Trophoblast cell (in vitro differentiated cells and primary cell): ENCODE measurements at regions not wholly inside any gene's neighbourhood (a gene's known extent, or its start where the extent isn't known, plus 50 kb on each side); places are given as distances from the start of the nearest gene placed in this dataset.

Experiments
- DNase-seq, 2 donors: peaks; one replicate each; pipeline ENCODE4 v3.0.0-alpha.2; 2016
- H2AFZ ChIP-seq: 2 replicates; pipeline ENCODE4 v1.6.1; 2013; ENCODE audit warnings: low read length, moderate library complexity, mild to moderate bottlenecking; ENCODE audit not compliant: insufficient read depth, poor library complexity
- H2AK5ac ChIP-seq: 2 replicates; pipeline ENCODE4 v1.6.1; 2013; ENCODE audit warnings: mild to moderate bottlenecking, low read length
- H2BK120ac ChIP-seq: 2 replicates; pipeline ENCODE4 v1.6.1; 2013; ENCODE audit warnings: low read length, mild to moderate bottlenecking, moderate library complexity; ENCODE audit not compliant: insufficient read depth, poor library complexity
- H2BK12ac ChIP-seq: 2 replicates; pipeline ENCODE4 v1.6.1; 2013; ENCODE audit warnings: mild to moderate bottlenecking, low read length, moderate library complexity
- H2BK5ac ChIP-seq: 2 replicates; pipeline ENCODE4 v1.6.1; 2013; ENCODE audit warnings: low read length, low read depth, moderate library complexity, mild to moderate bottlenecking; ENCODE audit not compliant: poor library complexity
- H3K14ac ChIP-seq: 2 replicates; pipeline ENCODE4 v1.6.1; 2013; ENCODE audit warnings: mild to moderate bottlenecking, low read length
- H3K18ac ChIP-seq: 2 replicates; pipeline ENCODE4 v1.6.1; 2013; ENCODE audit warnings: mild to moderate bottlenecking, low read length
- H3K23ac ChIP-seq: 2 replicates; pipeline ENCODE4 v1.6.1; 2013; ENCODE audit warnings: low read length
- H3K27ac ChIP-seq: 2 replicates; pipeline ENCODE4 v1.5.1; 2013; ENCODE audit warnings: low read depth, mild to moderate bottlenecking, inconsistent platforms, low read length, moderate library complexity
- H3K27me3 ChIP-seq: 2 replicates; pipeline ENCODE4 v1.6.1; 2013; ENCODE audit warnings: inconsistent platforms, mild to moderate bottlenecking, low read length, moderate library complexity; ENCODE audit not compliant: insufficient read depth
- H3K36me3 ChIP-seq, 2 experiments: 1 replicate in 1 of 2; 2 replicates in 1 of 2; pipeline ENCODE4 v1.6.1; 2013; ENCODE audit warnings: low read length in 2 of 2, mild to moderate bottlenecking in 2 of 2, moderate library complexity in 1 of 2; ENCODE audit not compliant: insufficient read depth in 2 of 2, control insufficient read depth in 1 of 2
- H3K4ac ChIP-seq: 2 replicates; pipeline ENCODE4 v1.6.1; 2013; ENCODE audit warnings: low read depth, mild to moderate bottlenecking, low read length, moderate library complexity
- H3K4me1 ChIP-seq, 2 experiments: 1 replicate in 1 of 2; 2 replicates in 1 of 2; pipeline ENCODE4 v1.6.1; 2013; ENCODE audit warnings: low read length in 2 of 2, mild to moderate bottlenecking in 2 of 2, moderate library complexity in 1 of 2; ENCODE audit not compliant: insufficient read depth in 2 of 2, control insufficient read depth in 1 of 2
- H3K4me2 ChIP-seq: 2 replicates; pipeline ENCODE4 v1.6.1; 2013; ENCODE audit warnings: inconsistent platforms, mild to moderate bottlenecking, low read length, moderate library complexity
- H3K4me3 ChIP-seq: 2 replicates; pipeline ENCODE4 v1.5.1; 2013; ENCODE audit warnings: mild to moderate bottlenecking, low read depth, low read length, inconsistent platforms
- H3K79me1 ChIP-seq: one replicate; pipeline ENCODE4 v1.6.1; 2013; ENCODE audit warnings: low read length
- H3K79me2 ChIP-seq: 2 replicates; pipeline ENCODE4 v1.6.1; 2013; ENCODE audit warnings: low read length, mild to moderate bottlenecking; ENCODE audit not compliant: control insufficient read depth, insufficient read depth, poor library complexity
- H3K9ac ChIP-seq: 2 replicates; pipeline ENCODE4 v1.6.1; 2013; ENCODE audit warnings: mild to moderate bottlenecking, low read length
- H3K9me3 ChIP-seq: 2 replicates; pipeline ENCODE4 v1.6.1; 2013; ENCODE audit warnings: low read depth, mild to moderate bottlenecking, control low read depth, inconsistent platforms, low read length; ENCODE audit not compliant: insufficient read depth
- H4K12ac ChIP-seq: 2 replicates; pipeline ENCODE4 v1.6.1; 2013; ENCODE audit warnings: low read depth, mild to moderate bottlenecking, low read length, moderate library complexity
- H4K8ac ChIP-seq: 2 replicates; pipeline ENCODE4 v1.6.1; 2013; ENCODE audit warnings: low read depth, mild to moderate bottlenecking, low read length, moderate library complexity
- H4K91ac ChIP-seq: one replicate; pipeline ENCODE4 v1.6.1; 2013; ENCODE audit warnings: low read depth, mild to moderate bottlenecking, low read length, moderate library complexity
- WGBS: extraction: QIAGEN DNeasy Blood & Tissue Kit; methylation state at CpG from one replicate; pipeline ENCODE4 v1.1.7; 2013; ENCODE audit warnings: missing lambda C conversion rate; ENCODE audit not compliant: insufficient read length, insufficient coverage; ENCODE audit errors: extremely low coverage; 5-methylcytosine and 5-hydroxymethylcytosine counted together

DNA sequence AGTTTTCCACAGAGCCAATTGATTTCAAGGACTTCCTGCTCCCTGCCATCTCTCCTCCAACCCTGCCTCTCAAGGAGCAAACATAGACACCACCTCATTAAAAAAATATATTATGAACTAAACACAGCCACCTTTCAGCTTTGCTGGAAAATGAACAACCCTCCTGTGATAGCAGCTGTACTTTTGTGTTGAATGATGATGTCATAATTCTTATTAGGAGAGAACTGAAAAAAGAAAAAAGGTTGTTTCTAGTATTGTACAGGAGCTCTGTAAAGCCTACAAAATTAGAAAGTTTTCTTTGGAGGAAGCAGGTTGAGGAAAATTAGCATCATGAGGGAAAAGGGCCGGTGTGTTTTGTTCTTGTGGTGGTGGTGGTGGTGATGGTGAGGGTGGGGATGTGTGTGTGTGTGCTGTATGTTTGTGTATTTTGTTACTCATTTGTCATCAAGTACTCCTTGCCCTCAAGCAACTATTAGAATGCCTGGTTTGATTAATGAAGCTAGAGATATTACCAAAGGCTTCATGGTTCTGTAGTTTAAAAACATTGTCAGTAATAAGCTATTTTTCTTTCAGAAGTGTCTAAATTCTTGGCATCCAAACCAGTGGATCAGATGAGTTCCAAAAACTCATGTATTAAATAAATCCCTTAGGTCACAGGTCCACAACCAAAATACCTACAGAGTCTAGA lies 405.9 kb downstream of the TLE4 start:
- Histone ChIP-seq H3K14ac (no peak overlapping the region), H2AK5ac (no peak overlapping the region), H2BK5ac (no peak overlapping the region), H3K79me1 (no peaks in the 10 kb centered on the region), H3K18ac (no peak overlapping the region), H4K12ac (no peak overlapping the region), H3K23ac (no peak overlapping the region), H3K4me2 (no peak overlapping the region), H2BK12ac (no peak overlapping the region), H4K91ac (no peak overlapping the region), H3K9ac (no peak overlapping the region), H3K36me3 (no peaks in the 10 kb centered on the region), H3K27ac (no peak overlapping the region), H4K8ac (no peak overlapping the region), H3K79me2 (no peaks in the 10 kb centered on the region), H3K4me3 (no peak overlapping the region), H3K9me3 (peaks cover 1% of the 10 kb centered on the region), H2BK120ac (no peak overlapping the region), H2AFZ (no peak overlapping the region), H3K4me1 (peaks cover 0 to 2% of the 10 kb centered on the region in 2 experiments), H3K27me3 (no peaks in the 10 kb centered on the region), H3K4ac (no peak overlapping the region)
- DNase-seq = no peak
- no CpG with 5 or more reads among the region's 1 CpG for WGBS

DNA sequence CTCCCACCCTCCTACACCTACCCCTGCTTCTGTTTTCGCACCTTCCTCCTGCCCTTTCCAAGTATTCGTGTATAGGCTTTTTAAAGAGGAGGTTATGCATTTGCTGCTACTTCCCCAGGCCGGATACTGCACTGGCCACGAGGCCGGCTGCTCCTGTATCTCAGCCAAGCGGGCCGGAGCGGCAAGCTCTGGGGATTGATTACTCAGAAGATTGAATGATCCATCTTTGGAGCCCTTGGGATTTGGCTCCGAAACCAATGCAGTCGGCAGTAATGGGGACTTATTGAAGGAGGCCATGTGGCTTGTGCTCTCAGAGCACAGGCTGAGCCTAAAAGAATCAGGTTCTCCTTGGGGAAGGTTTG lies 405.3 kb downstream of the TLE4 start:
- Histone ChIP-seq H3K79me2 (no peaks in the 10 kb centered on the region), H3K27ac (no peak overlapping the region), H2BK120ac (no peak overlapping the region), H3K9me3 (peaks cover 1% of the 10 kb centered on the region), H3K14ac (no peak overlapping the region), H3K4me2 (no peak overlapping the region), H3K23ac (no peak overlapping the region), H4K91ac (no peak overlapping the region), H2AFZ (no peak overlapping the region), H4K12ac (no peak overlapping the region), H3K79me1 (no peaks in the 10 kb centered on the region), H2BK12ac (no peak overlapping the region), H3K4me3 (no peak overlapping the region), H3K9ac (no peak overlapping the region), H4K8ac (no peak overlapping the region), H3K4me1 (peaks cover 0 to 2% of the 10 kb centered on the region in 2 experiments), H3K18ac (no peak overlapping the region), H3K27me3 (no peaks in the 10 kb centered on the region), H2BK5ac (no peak overlapping the region), H2AK5ac (no peak overlapping the region), H3K36me3 (no peaks in the 10 kb centered on the region), H3K4ac (no peak overlapping the region)
- no peak for DNase-seq
- WGBS = no CpG with 5 or more reads among the region's 10 CpGs

DNA sequence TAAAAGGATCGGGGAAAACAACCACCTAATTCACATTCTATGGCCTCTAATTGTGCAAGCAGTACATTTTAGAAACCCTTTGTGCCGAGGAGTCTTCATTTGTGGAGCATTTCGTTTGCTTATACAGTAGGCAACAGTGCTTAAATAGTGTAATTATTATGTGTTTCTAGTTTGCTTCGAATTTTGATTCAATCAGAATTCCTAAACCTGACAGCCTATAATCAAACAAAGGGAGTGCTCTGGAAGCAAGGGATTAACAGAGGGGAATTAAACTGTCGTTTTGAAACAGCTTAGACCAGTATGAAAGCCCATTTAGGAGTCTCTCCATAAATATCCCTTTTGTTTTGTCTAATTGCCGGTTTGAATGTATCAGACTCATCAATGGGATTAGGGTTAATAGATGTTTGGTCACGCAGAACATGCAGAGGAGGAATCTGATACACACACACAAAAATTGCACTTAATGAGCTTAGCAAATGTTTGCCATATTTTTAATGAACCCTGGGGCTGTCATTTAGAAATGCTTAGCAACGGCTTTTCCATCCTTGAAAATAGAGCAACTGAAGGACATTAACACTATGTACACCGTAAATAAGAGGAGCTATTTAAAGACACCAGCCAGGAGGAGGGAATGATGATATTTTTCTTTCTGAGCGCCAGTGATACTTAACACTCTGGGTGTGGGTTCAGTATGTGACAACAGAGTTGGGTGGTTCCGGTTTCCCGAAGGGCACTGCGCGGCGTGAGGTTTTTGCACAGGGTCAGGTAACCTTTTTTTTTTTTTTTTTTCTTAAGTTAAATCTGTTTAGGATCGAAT lies 404.7 kb downstream of the TLE4 start:
- Histone ChIP-seq H3K9ac (no peak overlapping the region), H2AK5ac (no peak overlapping the region), H3K4ac (no peak overlapping the region), H3K4me1 (peaks cover 0 to 2% of the 10 kb centered on the region in 2 experiments), H3K4me3 (no peak overlapping the region), H3K27ac (no peak overlapping the region), H4K8ac (no peak overlapping the region), H3K23ac (no peak overlapping the region), H4K12ac (no peak overlapping the region), H2BK5ac (no peak overlapping the region), H3K79me1 (no peaks in the 10 kb centered on the region), H3K18ac (no peak overlapping the region), H2BK120ac (no peak overlapping the region), H3K27me3 (no peaks in the 10 kb centered on the region), H2BK12ac (no peak overlapping the region), H3K4me2 (no peak overlapping the region), H3K9me3 (no peaks in the 10 kb centered on the region), H3K79me2 (no peaks in the 10 kb centered on the region), H4K91ac (no peak overlapping the region), H3K36me3 (no peaks in the 10 kb centered on the region), H3K14ac (no peak overlapping the region), H2AFZ (no peak overlapping the region)
- peak; percentile 20 to 83 for DNase-seq
- no CpG with 5 or more reads among the region's 16 CpGs for WGBS

DNA sequence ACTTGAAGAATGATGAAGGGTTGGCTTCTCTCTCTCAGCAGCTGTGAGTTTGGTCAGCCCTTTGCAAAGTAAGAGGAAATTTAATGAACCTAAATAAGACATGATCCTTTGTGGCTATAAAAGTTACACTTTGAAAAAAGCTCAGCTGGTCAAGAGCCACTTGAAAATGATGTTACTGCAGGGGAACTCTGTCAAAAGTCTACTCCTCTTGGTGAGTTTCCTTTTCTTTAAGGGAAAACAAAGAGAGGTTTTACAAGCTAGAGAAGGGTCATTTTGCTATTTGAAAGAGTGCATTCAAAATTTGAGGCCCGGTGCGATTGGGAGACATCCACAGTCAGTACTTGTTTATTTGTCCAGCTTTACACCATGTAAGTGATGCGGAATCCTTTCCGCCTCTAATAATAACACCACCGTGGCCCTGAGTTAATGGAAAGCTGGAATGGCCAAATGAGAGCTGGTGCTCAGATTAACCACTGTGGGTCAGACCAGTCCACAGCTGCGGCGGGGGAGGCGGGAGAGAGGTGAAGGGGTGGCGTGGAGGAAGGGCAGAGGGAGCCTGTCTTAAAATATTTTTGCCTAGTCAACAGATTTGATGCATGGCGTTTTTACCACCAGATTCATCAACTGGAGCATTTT lies 404.0 kb downstream of the TLE4 start:
- Histone ChIP-seq H3K14ac (no peak overlapping the region), H4K12ac (no peak overlapping the region), H4K91ac (no peak overlapping the region), H3K4me2 (no peak overlapping the region), H3K79me1 (no peaks in the 10 kb centered on the region), H3K27ac (no peak overlapping the region), H2AFZ (no peak overlapping the region), H4K8ac (no peak overlapping the region), H3K36me3 (no peaks in the 10 kb centered on the region), H3K27me3 (no peaks in the 10 kb centered on the region), H3K23ac (no peak overlapping the region), H2AK5ac (no peak overlapping the region), H3K4me1 (peaks cover 0 to 2% of the 10 kb centered on the region in 2 experiments), H3K18ac (no peak overlapping the region), H2BK12ac (no peak overlapping the region), H3K79me2 (no peaks in the 10 kb centered on the region), H2BK5ac (no peak overlapping the region), H3K9ac (peak overlapping the region; percentile 28), H2BK120ac (no peak overlapping the region), H3K4ac (no peak overlapping the region), H3K9me3 (no peaks in the 10 kb centered on the region), H3K4me3 (no peak overlapping the region)
- no peak for DNase-seq
- WGBS = no CpG with 5 or more reads among the region's 10 CpGs
